HG03575 (cell line): ENCODE measurements at regions not wholly inside any gene's neighbourhood (a gene's known extent, or its start where the extent isn't known, plus 50 kb on each side); places are given as distances from the start of the nearest gene placed in this dataset.

ENCODE experiments used
- ATAC-seq: cut with Tn5 transposase; IDR thresholded peaks from one replicate; pipeline ENCODE4 v1.9.1; 2021; ENCODE audit not compliant: unreplicated experiment, insufficient number of reproducible peaks, low FRiP score; ENCODE audit errors: extremely low read depth

- ATAC-seq, result no peak
Observed at GRCh38 chr5:3654515-3654914, 58.9 kb downstream of the IRX1 start.

- ATAC-seq, result no peak
Observed at GRCh38 chr5:3656803-3657202, 61.2 kb downstream of the IRX1 start.

GRCh38 chr5:3657364-3658022 is 61.9 kb downstream of the IRX1 start:
- ATAC-seq, result no peak

- ATAC-seq, result no peak
Observed at GRCh38 chr5:3658929-3659328, 63.3 kb downstream of the IRX1 start.

- no peak for ATAC-seq
Observed at GRCh38 chr5:3659907-3660306, 64.3 kb downstream of the IRX1 start.

- ATAC-seq, result no peak
Observed at GRCh38 chr5:3660630-3661029, 65.0 kb downstream of the IRX1 start.

- ATAC-seq, result no peak
Observed at GRCh38 chr5:3661755-3662296, 66.2 kb downstream of the IRX1 start.

- ATAC-seq, result no peak
Observed at GRCh38 chr5:3662344-3662743, 66.7 kb downstream of the IRX1 start.

GRCh38 chr5:3671337-3671736 is 75.7 kb downstream of the IRX1 start:
- no peak for ATAC-seq

GRCh38 chr5:3678801-3679200 is 83.2 kb downstream of the IRX1 start:
- ATAC-seq, result no peak

GRCh38 chr5:3680821-3681220 is 85.2 kb downstream of the IRX1 start:
- no peak for ATAC-seq

GRCh38 chr5:3684118-3684517 is 88.5 kb downstream of the IRX1 start:
- no peak for ATAC-seq

- ATAC-seq, result no peak
Observed at GRCh38 chr5:3684771-3685354, 89.2 kb downstream of the IRX1 start.

- ATAC-seq, result no peak
Observed at GRCh38 chr5:3694819-3695218, 99.2 kb downstream of the IRX1 start.

- no peak for ATAC-seq
Observed at GRCh38 chr5:3695818-3696217, 100.2 kb downstream of the IRX1 start.

- ATAC-seq, result no peak
Observed at GRCh38 chr5:3698412-3698811, 102.8 kb downstream of the IRX1 start.

GRCh38 chr5:3701694-3702093 is 106.1 kb downstream of the IRX1 start:
- ATAC-seq, result no peak

GRCh38 chr5:3704661-3705060 is 109.0 kb downstream of the IRX1 start:
- no peak for ATAC-seq

GRCh38 chr5:3709068-3709716 is 113.6 kb downstream of the IRX1 start:
- ATAC-seq, result no peak

- no peak for ATAC-seq
Observed at GRCh38 chr5:3709717-3710348, 114.2 kb downstream of the IRX1 start.
